Mesendoderm (in vitro differentiated cells): ENCODE measurements at regions not wholly inside any gene's neighbourhood (a gene's known extent, or its start where the extent isn't known, plus 50 kb on each side); places are given as distances from the start of the nearest gene placed in this dataset.

ENCODE experiments used
- DNase-seq: peaks from one replicate; pipeline ENCODE4 v3.0.0; 2013
- H2AK5ac ChIP-seq: 2 replicates; pipeline ENCODE4 v1.6.1; 2013; ENCODE audit warnings: low read length, inconsistent platforms
- H2BK120ac ChIP-seq: 2 replicates; pipeline ENCODE4 v1.6.1; 2013; ENCODE audit warnings: low read depth, mild to moderate bottlenecking, low read length, moderate library complexity, mixed read lengths
- H2BK15ac ChIP-seq: replicated peaks from 2 replicates; pipeline ENCODE4 v1.6.1; 2013; ENCODE audit warnings: low read depth, mild to moderate bottlenecking, moderate library complexity
- H2BK5ac ChIP-seq: 2 replicates; pipeline ENCODE4 v1.6.1; 2013; ENCODE audit warnings: low read length, inconsistent platforms
- H3K18ac ChIP-seq: 2 replicates; pipeline ENCODE4 v1.6.1; 2013; ENCODE audit warnings: mild to moderate bottlenecking, low read length, mixed read lengths
- H3K23ac ChIP-seq: one replicate; pipeline ENCODE4 v1.6.1; 2013; ENCODE audit warnings: low read length
- H3K27ac ChIP-seq: 2 replicates; pipeline ENCODE4 v1.5.1; 2013; ENCODE audit warnings: low read depth, mild to moderate bottlenecking, inconsistent platforms, low read length, moderate library complexity
- H3K27me3 ChIP-seq: 2 replicates; pipeline ENCODE4 v1.6.1; 2013; ENCODE audit warnings: low read length, control low read depth, mild to moderate bottlenecking, inconsistent platforms; ENCODE audit not compliant: insufficient read depth, poor library complexity
- H3K36me3 ChIP-seq: 2 replicates; pipeline ENCODE4 v1.6.1; 2013; ENCODE audit warnings: low read length, inconsistent platforms; ENCODE audit not compliant: control insufficient read depth, insufficient read depth
- H3K4ac ChIP-seq: one replicate; pipeline ENCODE4 v1.6.1; 2013; ENCODE audit warnings: low read depth, mild to moderate bottlenecking, low read length, moderate library complexity
- H3K4me1 ChIP-seq: 2 replicates; pipeline ENCODE4 v1.6.1; 2013; ENCODE audit warnings: low read depth, low read length, inconsistent platforms; ENCODE audit not compliant: control insufficient read depth
- H3K4me2 ChIP-seq: 2 replicates; pipeline ENCODE4 v1.6.1; 2013; ENCODE audit warnings: low read length
- H3K4me3 ChIP-seq: 2 replicates; pipeline ENCODE4 v1.5.1; 2013; ENCODE audit warnings: mild to moderate bottlenecking, low read length
- H3K56ac ChIP-seq: one replicate; pipeline ENCODE4 v1.6.1; 2013; ENCODE audit warnings: low read length
- H3K79me1 ChIP-seq: 2 replicates; pipeline ENCODE4 v1.6.1; 2013; ENCODE audit warnings: low read length, inconsistent platforms
- H3K79me2 ChIP-seq: 2 replicates; pipeline ENCODE4 v1.6.1; 2013; ENCODE audit warnings: mild to moderate bottlenecking, low read length; ENCODE audit not compliant: control insufficient read depth, insufficient read depth
- H3K9ac ChIP-seq: 2 replicates; pipeline ENCODE4 v1.6.1; 2013; ENCODE audit warnings: low read length, inconsistent platforms
- H4K5ac ChIP-seq: one replicate; pipeline ENCODE4 v1.6.1; 2013; ENCODE audit warnings: low read length
- H4K8ac ChIP-seq: one replicate; pipeline ENCODE4 v1.6.1; 2013; ENCODE audit warnings: low read depth, mild to moderate bottlenecking, control low read depth, low read length, moderate library complexity
- WGBS: extraction: QIAGEN DNeasy Blood & Tissue Kit; methylation state at CpG from one replicate; pipeline ENCODE4 v1.1.7; 2013; ENCODE audit warnings: low lambda C conversion rate, missing lambda C conversion rate; ENCODE audit not compliant: insufficient coverage; ENCODE audit errors: extremely low coverage; 5-methylcytosine and 5-hydroxymethylcytosine counted together

DNA sequence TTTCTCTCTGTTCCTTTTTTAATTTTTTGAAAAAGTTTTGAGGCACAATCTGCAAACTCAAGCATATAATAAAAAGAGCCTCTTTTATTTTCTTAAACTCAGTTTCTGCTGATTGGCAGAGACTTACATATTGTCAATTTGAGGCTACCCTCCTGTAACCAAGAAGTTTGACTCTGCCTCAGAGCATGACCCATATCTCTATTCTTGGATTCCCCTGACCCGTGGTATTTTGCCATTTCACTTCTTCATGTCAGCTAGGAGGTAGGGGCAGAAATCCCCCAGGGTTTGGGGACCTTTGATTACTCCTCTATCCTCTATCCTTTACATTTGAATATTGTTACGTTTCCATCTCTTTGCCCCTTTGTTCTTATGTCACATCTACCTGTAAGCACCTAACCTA, 479.1 kb upstream of the ALCAM start:
- H3K23ac ChIP-seq = no peak overlapping the region
- H3K27ac ChIP-seq = no peak overlapping the region
- H3K9ac ChIP-seq = no peak overlapping the region
- no peak overlapping the region for H4K5ac ChIP-seq
- H2BK15ac ChIP-seq = no peak overlapping the region
- H3K27me3 ChIP-seq = no peaks in the 10 kb centered on the region
- no CpG with 5 or more reads among the region's 2 CpGs for WGBS
- no peak overlapping the region for H2AK5ac ChIP-seq
- no peak overlapping the region for H3K18ac ChIP-seq
- no peak overlapping the region for H3K56ac ChIP-seq
- no peak overlapping the region for H3K4ac ChIP-seq
- no peak overlapping the region for H3K4me3 ChIP-seq
- no peak overlapping the region for H2BK5ac ChIP-seq
- H3K79me2 ChIP-seq = no peaks in the 10 kb centered on the region
- no peaks in the 10 kb centered on the region for H3K4me1 ChIP-seq
- no peak overlapping the region for H3K4me2 ChIP-seq
- H3K36me3 ChIP-seq = no peaks in the 10 kb centered on the region
- H4K8ac ChIP-seq = no peak overlapping the region
- H3K79me1 ChIP-seq = no peaks in the 10 kb centered on the region
- H2BK120ac ChIP-seq = no peak overlapping the region
- no peak for DNase-seq

DNA sequence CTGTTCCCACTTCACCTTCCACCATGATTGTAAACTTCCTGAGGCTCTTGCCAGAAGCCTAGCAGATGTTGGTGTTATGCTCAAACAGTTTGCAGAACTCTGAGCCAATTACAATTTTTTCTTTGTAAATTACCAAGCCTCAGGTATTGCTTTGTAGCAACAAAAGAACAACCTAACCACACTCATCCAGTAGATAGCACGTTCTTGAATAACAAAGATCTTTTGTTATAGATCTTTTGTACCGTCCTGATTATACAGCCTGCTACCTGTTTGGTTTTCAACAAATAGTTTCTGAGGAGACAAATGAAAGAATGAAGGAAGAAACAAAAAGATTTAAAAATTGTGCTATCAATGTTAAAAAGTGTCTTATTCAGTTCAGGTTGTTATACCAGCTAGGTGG, 474.7 kb upstream of the ALCAM start:
- Histone ChIP-seq H3K56ac (no peak overlapping the region), H3K27me3 (no peaks in the 10 kb centered on the region), H3K79me2 (no peaks in the 10 kb centered on the region), H3K36me3 (no peaks in the 10 kb centered on the region), H2BK15ac (no peak overlapping the region), H3K4me1 (no peaks in the 10 kb centered on the region), H3K79me1 (no peaks in the 10 kb centered on the region), H3K27ac (no peak overlapping the region), H2AK5ac (no peak overlapping the region), H3K4me2 (no peak overlapping the region), H4K5ac (no peak overlapping the region), H4K8ac (no peak overlapping the region), H3K23ac (no peak overlapping the region), H3K4ac (no peak overlapping the region), H3K9ac (no peak overlapping the region), H2BK120ac (no peak overlapping the region), H2BK5ac (no peak overlapping the region), H3K18ac (no peak overlapping the region), H3K4me3 (no peak overlapping the region)
- DNase-seq = no peak
- WGBS = no CpG with 5 or more reads among the region's 2 CpGs

DNA sequence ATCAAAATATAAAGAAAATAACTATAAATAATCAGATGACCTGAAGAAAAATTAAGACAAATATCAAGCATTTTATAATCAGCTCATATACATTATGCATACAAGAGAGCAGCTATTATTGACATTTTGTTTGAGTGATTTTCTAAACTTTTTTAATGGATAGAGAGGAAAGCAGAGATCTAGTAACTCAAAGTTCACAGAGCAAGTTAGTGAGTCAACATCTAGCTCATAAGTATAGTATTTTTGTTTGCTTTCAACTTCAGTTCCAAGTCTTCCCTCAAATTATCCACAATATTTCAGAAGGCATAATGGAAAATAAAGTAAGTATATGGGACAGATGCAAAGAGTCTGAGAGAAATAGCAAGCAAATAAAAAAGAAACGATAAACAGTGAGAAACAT, 470.1 kb upstream of the ALCAM start:
- Histone ChIP-seq H2BK120ac (no peak overlapping the region), H3K4ac (no peak overlapping the region), H3K23ac (no peak overlapping the region), H3K27me3 (no peaks in the 10 kb centered on the region), H4K5ac (no peak overlapping the region), H3K4me3 (no peak overlapping the region), H2AK5ac (no peak overlapping the region), H3K4me1 (no peaks in the 10 kb centered on the region), H3K18ac (no peak overlapping the region), H2BK15ac (no peak overlapping the region), H3K4me2 (no peak overlapping the region), H4K8ac (no peak overlapping the region), H3K36me3 (no peaks in the 10 kb centered on the region), H3K56ac (no peak overlapping the region), H2BK5ac (no peak overlapping the region), H3K79me1 (no peaks in the 10 kb centered on the region), H3K9ac (no peak overlapping the region), H3K79me2 (no peaks in the 10 kb centered on the region), H3K27ac (no peak overlapping the region)
- no peak for DNase-seq
- WGBS = no CpG with 5 or more reads among the region's 1 CpG

DNA sequence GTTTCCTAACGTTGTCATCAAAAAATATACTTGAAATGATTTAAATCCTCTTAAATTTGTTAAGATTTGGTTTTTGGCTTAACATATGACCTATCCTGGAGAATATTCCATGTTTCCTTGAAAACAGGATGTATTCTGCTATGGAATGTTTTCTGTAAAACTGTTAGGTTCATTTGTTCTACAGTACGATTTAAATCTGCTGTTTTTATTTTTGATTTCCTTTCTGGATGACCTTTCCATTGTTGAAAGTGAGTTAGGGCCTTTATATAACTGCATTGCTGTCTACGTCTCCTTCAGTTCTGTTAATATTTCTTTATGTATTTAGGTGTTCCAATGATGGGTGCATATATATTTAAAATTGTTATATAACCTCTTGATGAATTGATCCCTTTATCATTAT, 465.3 kb upstream of the ALCAM start:
- Histone ChIP-seq H2BK15ac (no peak overlapping the region), H3K79me1 (no peaks in the 10 kb centered on the region), H3K23ac (no peak overlapping the region), H3K4me3 (no peak overlapping the region), H2AK5ac (no peak overlapping the region), H2BK120ac (no peak overlapping the region), H3K4me1 (no peaks in the 10 kb centered on the region), H2BK5ac (no peak overlapping the region), H4K5ac (no peak overlapping the region), H3K18ac (no peak overlapping the region), H4K8ac (no peak overlapping the region), H3K79me2 (no peaks in the 10 kb centered on the region), H3K4me2 (no peak overlapping the region), H3K9ac (no peak overlapping the region), H3K27ac (no peak overlapping the region), H3K27me3 (no peaks in the 10 kb centered on the region), H3K36me3 (no peaks in the 10 kb centered on the region), H3K4ac (no peak overlapping the region), H3K56ac (no peak overlapping the region)
- no peak for DNase-seq
- no CpG with 5 or more reads among the region's 3 CpGs for WGBS

DNA sequence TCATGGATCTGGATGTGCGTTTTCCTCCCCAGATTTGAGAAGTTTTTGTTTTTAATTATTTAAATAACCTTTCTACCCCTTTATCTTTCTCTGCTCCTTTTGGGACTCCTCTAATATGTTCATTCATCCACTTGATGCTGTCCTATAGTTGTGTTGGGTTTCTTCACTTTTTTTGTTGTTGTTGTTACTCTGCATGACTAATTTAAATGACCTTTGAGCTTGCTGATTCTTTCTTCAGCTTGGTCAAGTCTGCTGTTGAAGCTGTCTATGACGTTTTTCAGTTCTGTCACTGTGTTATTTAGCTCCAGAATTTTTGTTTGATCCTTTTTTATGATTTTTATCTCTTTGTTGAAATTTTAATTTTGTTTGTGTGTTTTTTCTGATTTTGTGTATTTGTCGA, 463.6 kb upstream of the ALCAM start:
- no peak overlapping the region for H2BK120ac ChIP-seq
- no peak overlapping the region for H2BK5ac ChIP-seq
- no peak overlapping the region for H2BK15ac ChIP-seq
- H4K8ac ChIP-seq = no peak overlapping the region
- H3K9ac ChIP-seq = no peak overlapping the region
- H2AK5ac ChIP-seq = no peak overlapping the region
- no peaks in the 10 kb centered on the region for H3K4me1 ChIP-seq
- no peaks in the 10 kb centered on the region for H3K79me1 ChIP-seq
- H3K56ac ChIP-seq = no peak overlapping the region
- H3K18ac ChIP-seq = no peak overlapping the region
- H3K4me2 ChIP-seq = no peak overlapping the region
- H3K4me3 ChIP-seq = no peak overlapping the region
- H3K79me2 ChIP-seq = no peaks in the 10 kb centered on the region
- no peak overlapping the region for H3K23ac ChIP-seq
- no peak overlapping the region for H4K5ac ChIP-seq
- no peak for DNase-seq
- no peak overlapping the region for H3K27ac ChIP-seq
- no peaks in the 10 kb centered on the region for H3K27me3 ChIP-seq
- no peak overlapping the region for H3K4ac ChIP-seq
- WGBS = no CpG with 5 or more reads among the region's 3 CpGs
- no peaks in the 10 kb centered on the region for H3K36me3 ChIP-seq

DNA sequence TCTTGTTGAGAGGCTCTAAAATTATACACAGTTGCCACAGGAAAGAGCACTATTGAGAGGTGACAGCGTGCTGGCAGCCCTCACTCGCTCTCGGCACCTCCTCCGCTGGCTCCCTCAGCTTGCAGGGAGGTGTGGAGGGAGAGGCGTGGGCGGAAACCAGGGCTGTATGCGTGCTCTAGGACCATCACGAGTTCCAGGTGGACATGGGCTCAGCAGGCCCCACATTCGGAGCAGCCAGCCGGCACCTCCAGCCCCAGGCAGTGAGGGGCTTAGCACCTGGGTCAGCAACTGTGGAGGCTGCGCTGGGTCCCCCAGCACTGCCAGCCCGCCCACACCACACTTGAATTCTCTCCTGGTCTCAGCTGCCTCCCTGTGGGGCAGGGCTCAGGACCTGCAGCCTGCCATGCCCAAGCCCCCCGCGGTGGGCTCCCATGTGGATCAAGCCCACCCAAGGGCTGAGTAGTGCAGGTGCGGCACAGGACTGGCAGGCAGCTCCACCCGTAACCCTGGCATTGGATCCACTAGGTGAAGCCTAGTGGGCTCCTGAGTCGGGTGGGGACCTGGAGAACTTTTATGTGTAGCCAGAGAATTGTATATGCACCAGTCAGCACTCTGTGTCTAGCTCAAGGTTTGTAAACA, 460.6 kb upstream of the ALCAM start:
- no peaks in the 10 kb centered on the region for H3K36me3 ChIP-seq
- no peak overlapping the region for H4K8ac ChIP-seq
- no peak overlapping the region for H3K9ac ChIP-seq
- H3K79me2 ChIP-seq = no peaks in the 10 kb centered on the region
- no peak overlapping the region for H3K56ac ChIP-seq
- H2BK120ac ChIP-seq = no peak overlapping the region
- no peak overlapping the region for H4K5ac ChIP-seq
- H3K23ac ChIP-seq = no peak overlapping the region
- no peak overlapping the region for H2BK15ac ChIP-seq
- H3K4me2 ChIP-seq = no peak overlapping the region
- H3K27ac ChIP-seq = no peak overlapping the region
- H3K27me3 ChIP-seq = no peaks in the 10 kb centered on the region
- no peaks in the 10 kb centered on the region for H3K4me1 ChIP-seq
- no peak overlapping the region for H2AK5ac ChIP-seq
- WGBS = no CpG with 5 or more reads among the region's 17 CpGs
- DNase-seq = no peak
- H3K18ac ChIP-seq = no peak overlapping the region
- H3K4ac ChIP-seq = no peak overlapping the region
- no peak overlapping the region for H3K4me3 ChIP-seq
- H2BK5ac ChIP-seq = no peak overlapping the region
- no peaks in the 10 kb centered on the region for H3K79me1 ChIP-seq
